A549 (cell line): ENCODE measurements at regions not wholly inside any gene's neighbourhood (a gene's known extent, or its start where the extent isn't known, plus 50 kb on each side); places are given as distances from the start of the nearest gene placed in this dataset.

Source experiments
- ATAC-seq, 2 experiments: fragments of 200-7000 bp in 1 of 2; fragments of >200 bp in 1 of 2; cut with Nextera tagmentation in 1 of 2; cut with Tn5 transposase in 1 of 2; 3 replicates each; pipeline versions ENCODE4 v1.8.0 to v1.9.1; 2018 to 2020; ENCODE audit warnings: mild to moderate bottlenecking in 1 of 2, moderate library complexity in 1 of 2
- CTCF ChIA-PET: fragments of 300-600 bp; sonication (Branson Sonifier 250); formaldehyde crosslinking; extraction: SDS; loops from one replicate; lab custom pipeline; 2021; ENCODE audit warnings: antibody characterized with exemption, inconsistent platforms; lab: Yijun Ruan, JAX
- POLR2A ChIA-PET: fragments of 350-600 bp; formaldehyde crosslinking; extraction: SDS; loops from one replicate; lab custom pipeline; 2021; ENCODE audit warnings: antibody characterized with exemption, inconsistent platforms; lab: Yijun Ruan, JAX
- DNase-seq, 2 experiments: peaks; one replicate each; pipeline versions ENCODE4 v3.0.0 to v3.0.0-alpha.2; 2011 to 2016; ENCODE audit warnings: low read depth in 1 of 2, low spot score in 1 of 2
- FAIRE-seq: peaks from 2 replicates; lab custom pipeline; 2011; peaks lifted over from hg19 to GRCh38; lab: Jason Lieb, UNC
- H3K27ac ChIP-seq, 2 experiments: fragments of >200 bp; sonication (Bioruptor Twin); formaldehyde crosslinking; 3 replicates each; pipeline ENCODE4 v1.5.1; 2016 to 2017
- H3K4me1 ChIP-seq: fragments of >200 bp; sonication (Bioruptor Twin); formaldehyde crosslinking; 3 replicates; pipeline ENCODE4 v1.6.1; 2016
- H3K4me2 ChIP-seq: fragments of >200 bp; sonication (Bioruptor Twin); formaldehyde crosslinking; 3 replicates; pipeline ENCODE4 v1.6.1; 2016
- H3K4me3 ChIP-seq: fragments of >200 bp; sonication (Bioruptor Twin); formaldehyde crosslinking; 3 replicates; pipeline ENCODE4 v1.5.1; 2016
- H3K9me3 ChIP-seq: fragments of >200 bp; sonication (Bioruptor Twin); formaldehyde crosslinking; 3 replicates; pipeline ENCODE4 v1.6.1; 2016
- BCL3 ChIP-seq: fragments of >200 bp; sonication (Bioruptor Twin); formaldehyde crosslinking; IDR thresholded peaks from 3 replicates; pipeline ENCODE4 v1.6.1; 2016
- BHLHE40 ChIP-seq: IDR thresholded peaks from 2 replicates; pipeline ENCODE4 v1.6.1; 2012; ENCODE audit warnings: low read depth, low read length, inconsistent platforms
- CBX2 ChIP-seq: fragments of 200-600 bp; sonication (generic); IDR thresholded peaks from 2 replicates; pipeline ENCODE4 v1.6.1; 2016; ENCODE audit warnings: low read depth, mild to moderate bottlenecking, borderline replicate concordance
- CBX8 ChIP-seq: fragments of 200-600 bp; sonication (generic); IDR thresholded peaks from 2 replicates; pipeline ENCODE4 v1.6.1; 2016
- CEBPB ChIP-seq, 2 experiments: fragments of >200 bp in 1 of 2; sonication (Bioruptor Twin) in 1 of 2; formaldehyde crosslinking in 1 of 2; IDR thresholded peaks; 2 replicates each; pipeline ENCODE4 v1.6.1; 2012 to 2016
- CHD2 ChIP-seq: fragments of 150-350 bp; IDR thresholded peaks from 2 replicates; pipeline ENCODE4 v1.6.1; 2014; ENCODE audit warnings: low read length; ENCODE audit not compliant: partially characterized antibody
- EHF ChIP-seq: fragments of 250-450 bp; sonication (Bioruptor Pico); IDR thresholded peaks from 2 replicates; pipeline ENCODE4 v1.5.0; 2020; ENCODE audit warnings: mild to moderate bottlenecking
- EP300 ChIP-seq, 2 experiments: fragments of >200 bp; sonication (Bioruptor Twin); formaldehyde crosslinking; IDR thresholded peaks; 2 replicates in 1 of 2; 3 replicates in 1 of 2; pipeline ENCODE4 v1.6.1; 2016 to 2017
- FOXS1 ChIP-seq: fragments of 250-450 bp; sonication (Bioruptor Pico); IDR thresholded peaks from 2 replicates; pipeline ENCODE4 v1.5.0; 2020; ENCODE audit warnings: mild to moderate bottlenecking, moderate library complexity
- GATA3 ChIP-seq: IDR thresholded peaks from 2 replicates; pipeline ENCODE4 v1.6.1; 2012; ENCODE audit warnings: borderline replicate concordance
- HES2 ChIP-seq: fragments of >200 bp; sonication (Bioruptor Twin); formaldehyde crosslinking; IDR thresholded peaks from 2 replicates; pipeline ENCODE4 v1.6.1; 2016
- HEYL ChIP-seq: fragments of 250-450 bp; sonication (Bioruptor Pico); IDR thresholded peaks from 2 replicates; pipeline ENCODE4 v1.8.0; 2021; ENCODE audit warnings: mild to moderate bottlenecking, moderate library complexity
- HMGXB4 ChIP-seq: fragments of 250-450 bp; sonication (Bioruptor Pico); IDR thresholded peaks from 2 replicates; pipeline ENCODE4 v1.5.0; 2021; ENCODE audit warnings: mild to moderate bottlenecking, moderate library complexity, borderline replicate concordance
- KDM1A ChIP-seq: fragments of 200-600 bp; sonication (generic); IDR thresholded peaks from 2 replicates; pipeline ENCODE4 v1.6.1; 2016; ENCODE audit warnings: low read depth, mild to moderate bottlenecking
- MAX ChIP-seq: IDR thresholded peaks from 2 replicates; pipeline ENCODE4 v1.6.1; 2012
- MYC ChIP-seq: IDR thresholded peaks from 2 replicates; pipeline ENCODE4 v1.6.1; 2012; ENCODE audit warnings: mild to moderate bottlenecking, inconsistent platforms, low read length, improper control_type of control experiment, borderline replicate concordance
- POLR2AphosphoS2 ChIP-seq: conservative IDR thresholded peaks from 2 replicates; pipeline ENCODE4 v1.6.1; 2012; ENCODE audit warnings: low read length, improper control_type of control experiment, inconsistent platforms
- RAD21 ChIP-seq, 2 experiments: fragments of >200 bp in 1 of 2; sonication (Bioruptor Twin) in 1 of 2; formaldehyde crosslinking in 1 of 2; IDR thresholded peaks in 1 of 2; conservative IDR thresholded peaks in 1 of 2; 2 replicates in 1 of 2; 3 replicates in 1 of 2; pipeline ENCODE4 v1.6.1; 2012 to 2018; ENCODE audit warnings: inconsistent platforms in 1 of 2
- SREBF2 ChIP-seq: fragments of 450-650 bp; IDR thresholded peaks from 2 replicates; pipeline ENCODE4 v1.6.1; 2014; ENCODE audit warnings: mild to moderate bottlenecking, moderate library complexity
- TFCP2L1 ChIP-seq: fragments of 250-450 bp; sonication (Bioruptor Pico); IDR thresholded peaks from 2 replicates; pipeline ENCODE4 v1.5.0; 2021; ENCODE audit warnings: mild to moderate bottlenecking
- USF2 ChIP-seq: fragments of 450-650 bp; IDR thresholded peaks from 2 replicates; pipeline ENCODE4 v1.6.1; 2014; ENCODE audit warnings: antibody characterized with exemption
- ZC3H11A ChIP-seq: fragments of 450-650 bp; IDR thresholded peaks from 2 replicates; pipeline ENCODE4 v1.6.1; 2014; ENCODE audit warnings: antibody characterized with exemption, mild to moderate bottlenecking
- ZFP36 ChIP-seq: fragments of 450-650 bp; IDR thresholded peaks from 2 replicates; pipeline ENCODE4 v1.6.1; 2014; ENCODE audit warnings: borderline replicate concordance; ENCODE audit not compliant: partially characterized antibody
- WGBS: methylation state at CpG from one replicate; pipeline ENCODE4 v1.1.6; 2017; ENCODE audit errors: missing lambda C conversion rate; 5-methylcytosine and 5-hydroxymethylcytosine counted together

GRCh38 chr21:16496609-16497008, 766.8 kb downstream of the USP25 start (continued):
- no peak for TF ChIP-seq HEYL (CRISPR knock-in tag)
- TF ChIP-seq USF2 = no peak

- FAIRE-seq (no peak), ATAC-seq (no peak)
- no peaks in the 10 kb centered on the region for H3K9me3 ChIP-seq
Measured at GRCh38 chr21:16500271-16500670, 770.5 kb downstream of the USP25 start.

GRCh38 chr21:16502273-16502672, 772.5 kb downstream of the USP25 start:
- H3K27ac ChIP-seq = no peak overlapping the region
- TF ChIP-seq BCL3 (no peak), TFCP2L1 (CRISPR knock-in tag) (no peak), POLR2AphosphoS2 (no peak), HMGXB4 (CRISPR knock-in tag) (no peak), GATA3 (no peak), EHF (CRISPR knock-in tag) (no peak), MYC (no peak), CBX8 (no peak)
- TF ChIP-seq, all 56 proteins: peak for 0
- H3K4me2 ChIP-seq = no peak overlapping the region
- no peaks in the 10 kb centered on the region for H3K9me3 ChIP-seq
- CTCF ChIA-PET = no interaction called here
- no peaks in the 10 kb centered on the region for H3K4me1 ChIP-seq
- 90% methylated on average over 6 of the region's 6 CpGs for WGBS
- POLR2A ChIA-PET = no interaction called here
- DNase-seq (no peak), ATAC-seq (no peak), FAIRE-seq (no peak)
- no peak overlapping the region for H3K4me3 ChIP-seq

More at GRCh38 chr21:16500271-16500670, 770.5 kb downstream of the USP25 start:
- no peak for DNase-seq
- ChIA-PET CTCF (no interaction called here), POLR2A (no interaction called here)
- Histone ChIP-seq H3K4me2 (no peak overlapping the region), H3K4me3 (no peak overlapping the region), H3K4me1 (no peaks in the 10 kb centered on the region), H3K27ac (no peak overlapping the region)
- 72% methylated on average over 2 of the region's 2 CpGs for WGBS
- no peak for TF ChIP-seq FOXS1 (CRISPR knock-in tag)
- no peak for TF ChIP-seq EP300 (IDR thresholded peaks at IDR 0.05)
- TF ChIP-seq CHD2 = no peak
- no peak for TF ChIP-seq RAD21 (conservative IDR thresholded peaks at IDR 0.05 in 1 of 2, IDR thresholded peaks at IDR 0.05 in 1 of 2)
- no peak for TF ChIP-seq MAX
- TF ChIP-seq HMGXB4 (CRISPR knock-in tag) = no peak
- TF ChIP-seq BHLHE40 = no peak
- no peak for TF ChIP-seq GATA3
- no peak for TF ChIP-seq ZC3H11A
- TF ChIP-seq HES2 = no peak
- no peak for TF ChIP-seq ZFP36
- TF ChIP-seq KDM1A = no peak
- no peak for TF ChIP-seq MYC
- no peak for TF ChIP-seq CEBPB (IDR thresholded peaks at IDR 0.05)
- no peak for TF ChIP-seq SREBF2
- TF ChIP-seq CBX2 = no peak
